ENCODE measurements at regions not wholly inside any gene's neighbourhood (a gene's known extent, or its start where the extent isn't known, plus 50 kb on each side); places are given as distances from the start of the nearest gene placed in this dataset.

DNA sequence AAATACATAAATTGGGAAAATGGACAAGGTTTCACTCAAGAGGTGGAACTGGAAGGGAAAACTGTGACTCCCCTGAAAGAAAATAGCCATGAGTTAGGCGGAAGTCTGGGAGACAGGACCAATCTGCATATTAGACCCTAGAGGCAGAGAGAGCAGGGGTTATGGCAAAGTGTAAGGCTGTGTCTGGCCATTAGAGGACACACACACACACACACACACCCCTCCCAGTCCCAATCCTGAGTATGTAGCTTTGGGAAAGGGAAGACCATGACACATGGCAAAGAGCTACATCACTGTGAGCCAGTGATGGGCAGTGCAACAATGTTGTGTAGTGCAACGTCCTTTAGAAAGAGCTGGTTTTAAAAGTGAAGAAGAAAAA is 479.9 kb upstream of the NXPH2 start:
- Histone ChIP-seq H3K27ac (no peak overlapping the region), H3K4me3 (no peak overlapping the region), H3K4me1 (no peaks in the 10 kb centered on the region), H3K9me3 (no peaks in the 10 kb centered on the region), H3K27me3 (no peaks in the 10 kb centered on the region), H3K36me3 (no peaks in the 10 kb centered on the region)
- DNase-seq: no peak
- TF ChIP-seq, protein P1, sequence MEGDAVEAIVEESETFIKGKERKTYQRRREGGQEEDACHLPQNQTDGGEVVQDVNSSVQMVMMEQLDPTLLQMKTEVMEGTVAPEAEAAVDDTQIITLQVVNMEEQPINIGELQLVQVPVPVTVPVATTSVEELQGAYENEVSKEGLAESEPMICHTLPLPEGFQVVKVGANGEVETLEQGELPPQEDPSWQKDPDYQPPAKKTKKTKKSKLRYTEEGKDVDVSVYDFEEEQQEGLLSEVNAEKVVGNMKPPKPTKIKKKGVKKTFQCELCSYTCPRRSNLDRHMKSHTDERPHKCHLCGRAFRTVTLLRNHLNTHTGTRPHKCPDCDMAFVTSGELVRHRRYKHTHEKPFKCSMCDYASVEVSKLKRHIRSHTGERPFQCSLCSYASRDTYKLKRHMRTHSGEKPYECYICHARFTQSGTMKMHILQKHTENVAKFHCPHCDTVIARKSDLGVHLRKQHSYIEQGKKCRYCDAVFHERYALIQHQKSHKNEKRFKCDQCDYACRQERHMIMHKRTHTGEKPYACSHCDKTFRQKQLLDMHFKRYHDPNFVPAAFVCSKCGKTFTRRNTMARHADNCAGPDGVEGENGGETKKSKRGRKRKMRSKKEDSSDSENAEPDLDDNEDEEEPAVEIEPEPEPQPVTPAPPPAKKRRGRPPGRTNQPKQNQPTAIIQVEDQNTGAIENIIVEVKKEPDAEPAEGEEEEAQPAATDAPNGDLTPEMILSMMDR (IDR thresholded peaks at IDR 0.05): no peak
- no peak for TF ChIP-seq POLR2A (IDR thresholded peaks at IDR 0.05)

DNA sequence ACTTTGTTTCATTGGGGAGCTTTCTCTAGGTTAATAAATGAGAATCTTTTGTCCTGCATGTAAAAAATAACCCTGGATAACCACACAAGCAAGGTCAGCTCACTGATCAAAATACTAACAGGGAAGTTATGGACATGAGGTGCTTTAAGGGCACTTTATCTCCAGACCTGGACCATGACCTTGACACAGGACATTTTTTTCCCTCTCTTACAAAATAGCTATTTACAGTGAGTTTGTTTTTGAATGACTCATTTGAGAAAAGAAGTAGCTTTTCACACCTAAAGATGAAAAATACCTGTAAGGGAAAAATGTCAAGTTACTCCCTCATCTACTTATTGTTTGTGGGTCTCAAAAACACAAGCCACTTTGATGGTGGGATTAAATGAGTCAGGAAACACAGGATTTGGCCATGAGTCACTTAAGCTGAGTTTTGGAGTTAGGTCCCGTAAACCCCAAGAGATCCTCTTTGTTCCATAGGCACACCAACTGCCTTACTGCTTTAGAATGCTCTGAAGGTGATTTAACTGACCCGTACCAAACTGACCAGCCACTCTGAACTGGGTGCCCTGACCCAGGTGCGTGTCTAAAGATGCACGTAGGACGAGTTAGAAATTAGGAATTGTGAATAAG is 479.3 kb upstream of the NXPH2 start:
- H3K27me3 ChIP-seq: no peaks in the 10 kb centered on the region
- H3K4me3 ChIP-seq: no peak overlapping the region
- no peak for DNase-seq
- no peaks in the 10 kb centered on the region for H3K36me3 ChIP-seq
- no peak overlapping the region for H3K27ac ChIP-seq
- no peaks in the 10 kb centered on the region for H3K9me3 ChIP-seq
- no peaks in the 10 kb centered on the region for H3K4me1 ChIP-seq
- TF ChIP-seq, protein P1 (IDR thresholded peaks at IDR 0.05): no peak
- no peak for TF ChIP-seq POLR2A (IDR thresholded peaks at IDR 0.05)

DNA sequence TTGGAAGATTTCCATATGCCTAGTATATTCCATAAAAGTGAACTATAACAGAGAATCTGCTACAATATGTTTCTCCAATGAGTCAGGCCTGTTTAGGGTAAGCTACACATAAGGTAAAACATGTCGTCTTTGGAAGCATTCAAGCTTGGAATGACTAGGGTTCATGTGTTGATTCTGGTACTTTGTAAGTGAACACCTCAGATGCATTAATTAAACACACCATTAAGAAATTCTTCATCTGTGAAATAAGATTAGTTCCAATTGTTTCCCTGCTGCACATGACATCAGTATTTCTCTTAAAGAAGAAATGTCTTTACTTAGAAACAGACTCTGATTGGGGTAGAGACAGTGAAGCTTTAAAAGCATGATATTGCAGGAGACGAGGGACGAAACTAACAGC is 461.1 kb upstream of the NXPH2 start:
- Histone ChIP-seq H3K27ac (no peak overlapping the region), H3K27me3 (no peaks in the 10 kb centered on the region), H3K4me1 (no peaks in the 10 kb centered on the region), H3K9me3 (no peaks in the 10 kb centered on the region), H3K36me3 (no peaks in the 10 kb centered on the region), H3K4me3 (no peak overlapping the region)
- TF ChIP-seq, protein P1 (IDR thresholded peaks at IDR 0.05): no peak
- TF ChIP-seq POLR2A (IDR thresholded peaks at IDR 0.05): no peak
- DNase-seq: no peak

DNA sequence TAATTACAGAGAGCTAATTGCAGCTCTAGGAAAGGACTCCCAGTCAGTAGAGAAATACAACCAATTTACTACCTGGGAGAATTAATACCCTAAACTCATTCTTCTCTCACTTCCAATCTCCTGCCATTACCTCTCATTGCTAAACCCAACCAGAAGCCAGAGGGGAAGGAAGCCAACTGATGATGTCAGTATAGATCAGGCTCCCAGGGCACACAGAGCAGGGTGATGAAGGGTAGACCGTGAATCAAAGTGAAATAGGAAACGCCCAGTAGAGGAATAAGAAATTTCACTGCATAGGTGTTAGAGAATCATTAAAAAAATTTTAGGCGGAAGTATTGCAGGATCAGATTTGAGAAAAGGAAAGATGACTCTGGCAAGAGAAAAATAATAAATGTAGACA is 456.8 kb upstream of the NXPH2 start:
- no peaks in the 10 kb centered on the region for H3K9me3 ChIP-seq
- no peak for TF ChIP-seq POLR2A (IDR thresholded peaks at IDR 0.05)
- TF ChIP-seq, protein P1 (IDR thresholded peaks at IDR 0.05): no peak
- no peak overlapping the region for H3K4me3 ChIP-seq

DNA sequence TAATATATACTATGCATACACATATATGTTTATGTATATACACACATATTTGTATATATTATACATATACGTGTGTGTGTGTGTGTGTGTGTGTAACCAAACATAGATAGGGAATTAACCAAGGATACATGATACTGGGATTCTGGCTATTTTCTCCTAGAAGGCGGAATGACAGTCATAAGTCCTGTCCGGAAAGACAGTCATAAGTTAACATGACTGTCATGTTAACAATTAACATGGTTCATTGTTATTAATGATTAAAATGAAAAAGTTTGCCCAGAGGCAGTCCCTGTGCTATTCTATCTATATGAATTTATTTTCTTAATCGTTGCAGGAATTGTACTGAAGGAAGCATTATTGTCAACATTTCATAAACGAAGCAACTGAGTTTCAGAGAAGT is 450.7 kb upstream of the NXPH2 start:
- no peaks in the 10 kb centered on the region for H3K27me3 ChIP-seq
- no peaks in the 10 kb centered on the region for H3K36me3 ChIP-seq
- H3K27ac ChIP-seq: no peak overlapping the region
- DNase-seq: no peak
- no peak for TF ChIP-seq POLR2A (IDR thresholded peaks at IDR 0.05)
- TF ChIP-seq, protein P1 (IDR thresholded peaks at IDR 0.05): no peak
- H3K4me1 ChIP-seq: no peaks in the 10 kb centered on the region
- H3K4me3 ChIP-seq: no peak overlapping the region
- H3K9me3 ChIP-seq: no peaks in the 10 kb centered on the region

More for the DNA sequence above, 456.8 kb upstream of the NXPH2 start:
- no peaks in the 10 kb centered on the region for H3K27me3 ChIP-seq
- no peaks in the 10 kb centered on the region for H3K36me3 ChIP-seq
- no peak for DNase-seq
- no peak overlapping the region for H3K27ac ChIP-seq
- H3K4me1 ChIP-seq: no peaks in the 10 kb centered on the region

DNA sequence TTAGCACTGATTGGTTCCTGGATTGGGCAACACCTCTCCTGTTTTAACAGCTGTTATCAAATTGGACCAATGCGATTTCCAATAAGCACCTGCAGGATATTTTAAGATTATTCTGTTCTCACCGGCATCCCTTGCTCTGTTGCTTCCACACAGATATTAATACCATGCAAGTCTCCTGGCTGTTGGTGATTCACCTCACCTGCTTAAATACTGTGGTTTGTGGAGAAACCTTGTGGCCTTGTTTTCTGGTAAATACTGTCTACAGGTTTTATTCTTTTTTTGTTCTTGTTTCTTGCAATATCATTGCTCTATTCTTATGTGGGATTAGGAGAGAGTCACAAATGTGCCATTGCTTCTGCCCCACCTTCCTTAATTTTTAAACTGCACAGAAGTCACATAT is 448.1 kb upstream of the NXPH2 start:
- no peaks in the 10 kb centered on the region for H3K36me3 ChIP-seq
- no peaks in the 10 kb centered on the region for H3K27me3 ChIP-seq
- H3K4me1 ChIP-seq: no peaks in the 10 kb centered on the region
- H3K27ac ChIP-seq: no peak overlapping the region
- TF ChIP-seq, protein P1 (IDR thresholded peaks at IDR 0.05): no peak
- no peak for TF ChIP-seq POLR2A (IDR thresholded peaks at IDR 0.05)
- no peak for DNase-seq
- no peak overlapping the region for H3K4me3 ChIP-seq
- H3K9me3 ChIP-seq: no peaks in the 10 kb centered on the region
